Suprapubic skin (tissue), 4 donors: ENCODE measurements at regions not wholly inside any gene's neighbourhood (a gene's known extent, or its start where the extent isn't known, plus 50 kb on each side); places are given as distances from the start of the nearest gene placed in this dataset.
A peak's percentile ranks its signal among the peaks of the same experiment; 100 is the strongest.
"Not testable (repeated sequence)": the region's sequence is repeated elsewhere in the genome, so short reads cannot be mapped to it uniquely, and the experiment has no call there.

Experiments used
- DNase-seq, 2 donors: peaks; one replicate each; pipeline ENCODE4 v3.0.0-alpha.2; 2019; ENCODE audit warnings: low spot score in 2 of 2
- H3K27ac ChIP-seq: fragments of 200-600 bp; sonication (generic); one replicate; pipeline ENCODE4 v1.5.1; 2019
- H3K27me3 ChIP-seq: fragments of 200-600 bp; sonication (generic); one replicate; pipeline ENCODE4 v1.5.1; 2019
- H3K36me3 ChIP-seq: fragments of 200-600 bp; sonication (generic); one replicate; pipeline ENCODE4 v1.5.1; 2019
- H3K4me1 ChIP-seq: fragments of 200-600 bp; sonication (generic); one replicate; pipeline ENCODE4 v1.5.1; 2019
- H3K4me3 ChIP-seq: fragments of 200-600 bp; sonication (generic); one replicate; pipeline ENCODE4 v1.5.1; 2019; ENCODE audit warnings: mild to moderate bottlenecking
- H3K9me3 ChIP-seq: fragments of 200-600 bp; sonication (generic); one replicate; pipeline ENCODE4 v1.5.1; 2019
- WGBS: methylation state at CpG from one replicate; pipeline ENCODE4 v1.1.5; 2018; 5-methylcytosine and 5-hydroxymethylcytosine counted together

DNA sequence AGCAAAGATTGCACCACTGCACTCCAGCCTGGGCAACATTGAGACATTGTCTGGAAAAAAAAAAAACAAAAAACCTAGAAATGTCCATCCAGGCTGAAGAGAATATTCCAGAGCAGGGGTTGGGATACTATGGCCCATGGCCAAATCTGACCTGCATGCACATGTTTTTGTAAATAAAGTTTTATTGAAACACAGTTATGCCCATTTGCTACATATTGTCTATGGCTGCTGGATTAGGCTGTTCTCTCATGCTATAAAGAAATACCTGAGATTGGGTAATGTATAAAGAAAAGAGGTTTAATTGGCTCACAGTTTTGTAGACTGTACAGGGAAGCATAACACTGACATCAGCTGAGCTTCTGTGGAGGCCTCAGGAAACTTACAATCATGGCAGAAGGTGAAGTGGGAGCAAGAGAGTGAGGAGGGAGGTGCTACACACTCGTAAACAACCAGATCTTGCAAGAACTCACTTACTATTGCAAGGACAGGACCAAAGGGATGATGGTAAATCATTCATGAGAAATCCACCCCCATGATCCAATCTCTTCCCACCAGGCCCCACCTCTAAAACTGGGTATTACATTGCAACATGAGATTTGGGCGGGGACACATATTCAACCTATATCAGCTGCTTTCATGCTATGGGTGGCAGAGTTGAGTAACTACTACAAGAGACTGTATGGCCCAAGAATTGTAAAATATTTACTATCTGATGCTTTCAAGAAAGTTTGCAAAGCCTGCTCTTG is 137.8 kb upstream of the ROPN1B start:
- H3K9me3 ChIP-seq, H3K27ac ChIP-seq, H3K4me3 ChIP-seq, H3K27me3 ChIP-seq, H3K4me1 ChIP-seq, H3K36me3 ChIP-seq, DNase-seq: not testable (repeated sequence)
- 97% methylated on average over 2 of the region's 2 CpGs for WGBS

GRCh38 chr3:125835562-125835961 is 133.4 kb upstream of the ROPN1B start:
- not testable (repeated sequence) for H3K27me3 ChIP-seq, H3K9me3 ChIP-seq, DNase-seq, H3K4me3 ChIP-seq, H3K4me1 ChIP-seq, H3K27ac ChIP-seq, H3K36me3 ChIP-seq
- WGBS, result 71% methylated on average over 8 of the region's 8 CpGs

GRCh38 chr3:125836011-125836551 is 132.9 kb upstream of the ROPN1B start:
- 31% methylated on average over 11 of the region's 11 CpGs for WGBS
- H3K27ac ChIP-seq, H3K36me3 ChIP-seq, H3K27me3 ChIP-seq, H3K9me3 ChIP-seq, H3K4me3 ChIP-seq, H3K4me1 ChIP-seq, DNase-seq: not testable (repeated sequence)

DNA sequence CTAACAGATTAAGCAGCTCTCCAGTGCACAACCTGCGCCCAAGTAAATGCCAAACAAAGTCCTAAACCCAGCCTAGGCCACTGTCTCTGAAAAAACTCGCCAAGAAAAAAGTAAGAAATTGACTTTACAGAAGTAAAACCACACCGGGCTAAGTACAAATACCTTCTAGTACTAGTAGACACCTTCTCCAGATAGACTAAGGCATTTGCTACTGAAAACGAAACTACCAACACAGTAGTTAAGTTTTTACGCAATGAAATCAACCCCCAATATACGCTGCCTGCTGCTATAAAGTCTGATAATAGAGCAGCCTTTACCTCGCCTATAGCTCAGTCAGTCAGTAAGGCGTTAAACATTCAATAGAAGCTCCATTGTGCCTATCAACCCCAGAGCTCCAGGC is 132.2 kb upstream of the ROPN1B start:
- not testable (repeated sequence) for H3K27ac ChIP-seq, DNase-seq, H3K4me1 ChIP-seq, H3K27me3 ChIP-seq, H3K4me3 ChIP-seq, H3K9me3 ChIP-seq, H3K36me3 ChIP-seq
- WGBS, result 80% methylated on average over 8 of the region's 8 CpGs

- H3K27me3 ChIP-seq, H3K4me3 ChIP-seq, DNase-seq, H3K27ac ChIP-seq, H3K36me3 ChIP-seq, H3K4me1 ChIP-seq, H3K9me3 ChIP-seq: not testable (repeated sequence)
- 94% methylated on average over 5 of the region's 5 CpGs for WGBS
These were observed 130.1 kb upstream of the ROPN1B start for GRCh38 chr3:125838857-125839256.

DNA sequence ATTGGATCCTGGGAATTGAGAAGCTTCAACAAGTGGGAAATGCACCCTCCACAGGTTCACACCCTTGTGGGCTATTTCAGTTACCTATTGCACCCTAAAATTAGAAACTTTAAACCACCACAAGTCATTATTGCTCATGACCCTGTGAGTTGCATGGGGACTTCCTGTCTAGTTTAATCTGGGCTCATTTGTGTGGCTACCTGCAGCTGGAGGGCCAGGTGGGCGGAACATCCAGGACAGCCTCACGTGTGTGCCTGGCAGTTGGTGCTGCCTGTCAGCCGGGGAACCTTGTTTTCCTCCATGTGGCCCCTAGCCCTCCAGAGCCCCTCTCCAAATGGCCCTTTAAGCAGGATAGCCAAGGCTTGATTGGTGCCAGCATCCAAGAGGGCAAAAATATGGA is 128.5 kb upstream of the ROPN1B start:
- H3K4me3 ChIP-seq, H3K27me3 ChIP-seq, H3K27ac ChIP-seq, H3K36me3 ChIP-seq, H3K4me1 ChIP-seq, H3K9me3 ChIP-seq, DNase-seq: not testable (repeated sequence)
- WGBS, result 77% methylated on average over 3 of the region's 3 CpGs

DNA sequence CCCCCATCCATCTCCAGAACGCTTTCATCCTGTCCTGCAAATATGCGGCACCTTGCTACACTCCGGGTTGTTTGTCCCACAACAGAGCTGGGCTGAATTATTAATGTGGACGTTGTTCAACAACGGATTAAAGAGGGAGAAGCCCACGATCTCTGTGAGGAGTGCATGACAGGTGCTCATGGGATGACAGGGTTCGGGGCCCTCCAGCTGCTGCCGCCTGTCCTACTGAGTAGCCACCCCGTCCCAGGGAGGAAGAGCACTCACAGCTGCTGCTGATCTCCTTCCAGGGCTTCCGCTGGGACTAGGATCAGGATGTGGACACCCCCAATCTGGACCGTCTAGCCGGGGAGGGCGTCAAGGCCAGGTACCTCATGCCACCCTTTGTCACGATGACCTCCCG is 121.0 kb upstream of the ROPN1B start:
- H3K27ac ChIP-seq, H3K27me3 ChIP-seq, DNase-seq, H3K4me3 ChIP-seq, H3K36me3 ChIP-seq, H3K4me1 ChIP-seq, H3K9me3 ChIP-seq: not testable (repeated sequence)
- WGBS, result 94% methylated on average over 12 of the region's 15 CpGs

GRCh38 chr3:125855006-125855405 is 114.0 kb upstream of the ROPN1B start:
- H3K4me3 ChIP-seq, DNase-seq, H3K36me3 ChIP-seq, H3K27me3 ChIP-seq, H3K4me1 ChIP-seq, H3K27ac ChIP-seq, H3K9me3 ChIP-seq: not testable (repeated sequence)
- 85% methylated on average over 2 of the region's 2 CpGs for WGBS

- not testable (repeated sequence) for H3K9me3 ChIP-seq, H3K27me3 ChIP-seq, H3K27ac ChIP-seq, H3K4me3 ChIP-seq, H3K4me1 ChIP-seq, H3K36me3 ChIP-seq, DNase-seq
- WGBS, result 100% methylated on average over 3 of the region's 3 CpGs
These were observed 108.4 kb upstream of the ROPN1B start for GRCh38 chr3:125860547-125860946.

- DNase-seq, H3K4me1 ChIP-seq, H3K36me3 ChIP-seq, H3K4me3 ChIP-seq, H3K27ac ChIP-seq, H3K9me3 ChIP-seq, H3K27me3 ChIP-seq: not testable (repeated sequence)
- 73% methylated on average over 5 of the region's 5 CpGs for WGBS
These were observed 106.1 kb upstream of the ROPN1B start for GRCh38 chr3:125862841-125863254.

GRCh38 chr3:125864532-125864931 is 104.4 kb upstream of the ROPN1B start:
- not testable (repeated sequence) for DNase-seq, H3K27me3 ChIP-seq, H3K4me3 ChIP-seq, H3K27ac ChIP-seq, H3K4me1 ChIP-seq, H3K36me3 ChIP-seq, H3K9me3 ChIP-seq
- WGBS, result 86% methylated on average over 4 of the region's 4 CpGs

DNA sequence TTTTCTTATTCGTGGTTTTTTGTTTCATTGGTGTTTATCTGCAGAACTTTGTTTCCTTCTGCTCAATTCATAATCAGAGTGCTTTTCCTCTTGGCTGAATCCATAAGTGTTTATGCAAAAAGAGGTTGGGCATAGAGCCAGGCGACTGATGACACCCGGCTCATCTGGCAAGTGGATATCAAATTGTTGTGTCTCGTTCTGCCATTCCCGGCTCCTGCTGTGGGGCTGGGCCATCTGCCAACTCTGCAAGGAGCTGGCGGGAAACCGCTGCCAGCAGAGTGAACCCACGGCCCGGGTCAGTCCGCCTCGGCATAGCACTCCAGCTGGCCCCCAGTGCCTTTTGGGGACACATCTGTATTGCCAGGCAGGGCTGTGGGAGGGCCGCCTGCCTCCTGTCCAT is 83.0 kb upstream of the ROPN1B start:
- H3K4me3 ChIP-seq, H3K36me3 ChIP-seq, H3K27ac ChIP-seq, H3K4me1 ChIP-seq, H3K9me3 ChIP-seq, H3K27me3 ChIP-seq: not testable (repeated sequence)
- peak in 1 of 2 donors; percentile 64 for DNase-seq
- WGBS, result 33% methylated on average over 11 of the region's 12 CpGs

DNA sequence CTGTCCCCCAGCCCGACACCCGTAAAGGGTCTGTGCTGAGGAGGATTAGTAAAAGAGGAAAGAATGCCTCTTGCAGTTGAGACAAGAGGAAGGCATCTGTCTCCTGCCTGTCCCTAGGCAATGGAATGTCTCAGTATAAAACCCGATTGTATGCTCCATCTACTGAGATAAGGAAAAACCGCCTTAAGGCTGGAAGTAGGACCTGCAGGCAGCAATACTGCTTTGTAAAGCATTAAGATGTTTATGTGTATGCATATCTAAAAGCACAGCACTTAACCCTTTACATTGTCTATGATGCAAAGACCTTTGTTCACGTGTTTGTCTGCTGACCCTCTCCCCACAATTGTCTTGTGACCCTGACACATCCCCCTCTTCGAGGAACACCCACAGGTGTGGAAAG is 69.8 kb upstream of the ROPN1B start:
- 79% methylated on average over 6 of the region's 6 CpGs for WGBS
- DNase-seq, H3K9me3 ChIP-seq, H3K36me3 ChIP-seq, H3K4me3 ChIP-seq, H3K4me1 ChIP-seq, H3K27me3 ChIP-seq, H3K27ac ChIP-seq: not testable (repeated sequence)

DNA sequence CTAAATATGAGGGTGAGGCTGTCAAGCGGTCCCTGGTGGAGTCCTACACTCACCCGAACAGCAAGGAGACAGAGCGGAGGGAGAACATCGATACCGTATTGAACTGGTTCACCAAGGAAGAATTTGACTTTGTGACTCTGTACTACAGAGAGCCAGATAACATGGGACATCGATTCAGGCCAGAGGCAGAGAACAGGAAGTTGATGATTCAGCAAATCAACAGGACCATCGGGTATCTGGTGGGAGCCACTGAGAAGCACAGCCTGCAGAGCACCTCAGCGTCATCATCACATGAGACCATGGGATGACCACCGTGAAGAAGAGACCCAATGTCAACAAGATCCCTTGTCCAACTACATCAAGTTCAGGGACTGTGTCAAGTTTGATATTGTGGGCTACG is 67.5 kb upstream of the ROPN1B start:
- H3K27ac ChIP-seq, H3K36me3 ChIP-seq, H3K4me3 ChIP-seq, DNase-seq, H3K27me3 ChIP-seq, H3K9me3 ChIP-seq, H3K4me1 ChIP-seq: not testable (repeated sequence)
- WGBS, result 85% methylated on average over 10 of the region's 10 CpGs
